Mesenchymal stem cell (in vitro differentiated cells and primary cell): ENCODE measurements at regions not wholly inside any gene's neighbourhood (a gene's known extent, or its start where the extent isn't known, plus 50 kb on each side); places are given as distances from the start of the nearest gene placed in this dataset.

Source experiments
- DNase-seq: peaks from one replicate; pipeline ENCODE4 v3.0.0-alpha.2; 2013
- H2AFZ ChIP-seq: one replicate; pipeline ENCODE4 v1.6.1; 2013; ENCODE audit warnings: low read depth, mild to moderate bottlenecking, control low read depth, inconsistent platforms, low read length, moderate library complexity
- H2AK5ac ChIP-seq: 2 replicates; pipeline ENCODE4 v1.6.1; 2013; ENCODE audit warnings: low read length, moderate library complexity, mild to moderate bottlenecking, inconsistent platforms; ENCODE audit not compliant: severe bottlenecking
- H2BK120ac ChIP-seq: one replicate; pipeline ENCODE4 v1.6.1; 2013; ENCODE audit warnings: low read depth, mild to moderate bottlenecking, inconsistent platforms, low read length, moderate library complexity
- H2BK12ac ChIP-seq, 2 experiments: one replicate each; pipeline ENCODE4 v1.6.1; 2013; ENCODE audit warnings: inconsistent platforms in 2 of 2, low read length in 2 of 2, mild to moderate bottlenecking in 2 of 2, moderate library complexity in 2 of 2, control low read depth in 1 of 2
- H2BK15ac ChIP-seq: one replicate; pipeline ENCODE4 v1.6.1; 2013; ENCODE audit warnings: mild to moderate bottlenecking, low read depth, inconsistent platforms; ENCODE audit not compliant: poor library complexity, severe bottlenecking
- H2BK5ac ChIP-seq: 2 replicates; pipeline ENCODE4 v1.6.1; 2013; ENCODE audit warnings: low read depth, mild to moderate bottlenecking, low read length, control low read depth, inconsistent platforms; ENCODE audit not compliant: poor library complexity, severe bottlenecking
- H3K14ac ChIP-seq, 2 experiments: one replicate each; pipeline ENCODE4 v1.6.1; 2013; ENCODE audit warnings: inconsistent platforms in 2 of 2, low read length in 2 of 2, control low read depth in 1 of 2, mild to moderate bottlenecking in 1 of 2, moderate library complexity in 1 of 2
- H3K18ac ChIP-seq, 2 experiments: one replicate each; pipeline ENCODE4 v1.6.1; 2013; ENCODE audit warnings: inconsistent platforms in 2 of 2, low read length in 2 of 2, control low read depth in 1 of 2, low read depth in 1 of 2, mild to moderate bottlenecking in 1 of 2
- H3K23ac ChIP-seq, 2 experiments: one replicate each; pipeline ENCODE4 v1.6.1; 2013; ENCODE audit warnings: inconsistent platforms in 2 of 2, low read length in 2 of 2, mild to moderate bottlenecking in 2 of 2, moderate library complexity in 2 of 2, control low read depth in 1 of 2
- H3K27ac ChIP-seq: 2 replicates; pipeline ENCODE4 v1.5.1; 2013; ENCODE audit warnings: mild to moderate bottlenecking, moderate library complexity, low read length, control low read depth, inconsistent platforms; ENCODE audit not compliant: poor library complexity, severe bottlenecking
- H3K27me3 ChIP-seq, 2 experiments: 2 replicates each; pipeline versions ENCODE4 v1.6.1 to v1.7.0; 2013; ENCODE audit warnings: low read length in 2 of 2, mild to moderate bottlenecking in 2 of 2, moderate library complexity in 2 of 2, control low read depth in 1 of 2, inconsistent platforms in 1 of 2; ENCODE audit not compliant: control insufficient read depth in 1 of 2, insufficient read depth in 1 of 2
- H3K36me3 ChIP-seq, 2 experiments: 2 replicates each; pipeline versions ENCODE4 v1.6.1 to v1.7.0; 2013; ENCODE audit warnings: low read length in 2 of 2, control low read depth in 1 of 2, inconsistent platforms in 1 of 2, low read depth in 1 of 2, mild to moderate bottlenecking in 1 of 2; ENCODE audit not compliant: insufficient read depth in 2 of 2, control insufficient read depth in 1 of 2
- H3K4ac ChIP-seq, 2 experiments: one replicate each; pipeline ENCODE4 v1.6.1; 2013; ENCODE audit warnings: inconsistent platforms in 2 of 2, low read length in 2 of 2, mild to moderate bottlenecking in 2 of 2, moderate library complexity in 2 of 2, control low read depth in 1 of 2, low read depth in 1 of 2
- H3K4me1 ChIP-seq: 2 replicates; pipeline ENCODE4 v1.6.1; 2013; ENCODE audit warnings: low read depth, low read length, control low read depth; ENCODE audit not compliant: control insufficient read depth, insufficient read depth
- H3K4me2 ChIP-seq: 2 replicates; pipeline ENCODE4 v1.6.1; 2013; ENCODE audit warnings: low read length, mild to moderate bottlenecking, inconsistent platforms; ENCODE audit not compliant: poor library complexity, severe bottlenecking
- H3K4me3 ChIP-seq, 2 experiments: 2 replicates each; pipeline versions ENCODE4 v1.5.1 to v1.7.0; 2013; ENCODE audit warnings: low read length in 2 of 2, mild to moderate bottlenecking in 2 of 2, control low read depth in 1 of 2, low read depth in 1 of 2; ENCODE audit not compliant: insufficient read depth in 1 of 2
- H3K79me1 ChIP-seq: replicated peaks from 2 replicates; pipeline ENCODE4 v1.6.1; 2013; ENCODE audit warnings: mild to moderate bottlenecking, control low read depth, low read length, inconsistent platforms; ENCODE audit not compliant: poor library complexity, severe bottlenecking
- H3K9ac ChIP-seq: 2 replicates; pipeline ENCODE4 v1.7.0; 2013; ENCODE audit warnings: mild to moderate bottlenecking, low read length, moderate library complexity
- H3K9me3 ChIP-seq: 2 replicates; pipeline ENCODE4 v1.7.0; 2013; ENCODE audit warnings: mild to moderate bottlenecking, low read length; ENCODE audit not compliant: control insufficient read depth
- H4K8ac ChIP-seq: one replicate; pipeline ENCODE4 v1.6.1; 2013; ENCODE audit warnings: inconsistent platforms, mild to moderate bottlenecking, low read length, moderate library complexity
- H4K91ac ChIP-seq: one replicate; pipeline ENCODE4 v1.6.1; 2013; ENCODE audit warnings: mild to moderate bottlenecking, low read length, inconsistent platforms
- WGBS: methylation state at CpG from one replicate; pipeline ENCODE4 v1.1.7; 2013; ENCODE audit warnings: mixed read lengths; 5-methylcytosine and 5-hydroxymethylcytosine counted together

DNA sequence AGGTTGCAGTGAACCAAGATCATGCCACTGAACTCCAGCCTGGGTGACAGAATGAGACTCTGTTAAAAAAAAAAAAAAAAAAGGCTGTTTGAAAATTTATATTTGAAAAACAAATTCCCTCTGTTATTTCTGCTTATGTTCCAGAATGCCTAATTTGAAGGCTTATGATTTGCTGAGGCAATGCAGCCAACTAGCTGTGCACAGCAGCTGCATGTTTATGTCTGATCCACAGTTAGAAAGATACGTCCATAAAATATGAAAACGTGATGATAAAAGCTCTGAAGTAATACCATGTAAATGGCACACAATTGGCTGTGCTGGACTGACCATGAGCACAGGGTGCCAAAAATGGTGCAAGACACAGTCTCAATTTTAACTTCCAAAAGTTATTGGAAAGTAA, 453.2 kb downstream of the TUSC1 start:
- Histone ChIP-seq H3K27ac (no peak overlapping the region), H3K36me3 (no peaks in the 10 kb centered on the region), H3K79me1 (no peaks in the 10 kb centered on the region), H3K4me3 (no peak overlapping the region), H2BK12ac (no peak overlapping the region), H4K8ac (no peak overlapping the region), H3K18ac (no peak overlapping the region), H2BK5ac (no peak overlapping the region), H3K23ac (no peak overlapping the region), H2BK15ac (no peak overlapping the region), H3K4me2 (no peak overlapping the region), H3K14ac (no peak overlapping the region), H3K9me3 (peaks cover 5% of the 10 kb centered on the region), H3K4me1 (no peaks in the 10 kb centered on the region), H3K9ac (no peak overlapping the region), H4K91ac (no peak overlapping the region), H3K4ac (no peak overlapping the region), H2AFZ (no peak overlapping the region), H2BK120ac (no peak overlapping the region), H2AK5ac (no peak overlapping the region), H3K27me3 (no peaks in the 10 kb centered on the region)
- 87% methylated on average over 2 of the region's 2 CpGs for WGBS
- DNase-seq: no peak

DNA sequence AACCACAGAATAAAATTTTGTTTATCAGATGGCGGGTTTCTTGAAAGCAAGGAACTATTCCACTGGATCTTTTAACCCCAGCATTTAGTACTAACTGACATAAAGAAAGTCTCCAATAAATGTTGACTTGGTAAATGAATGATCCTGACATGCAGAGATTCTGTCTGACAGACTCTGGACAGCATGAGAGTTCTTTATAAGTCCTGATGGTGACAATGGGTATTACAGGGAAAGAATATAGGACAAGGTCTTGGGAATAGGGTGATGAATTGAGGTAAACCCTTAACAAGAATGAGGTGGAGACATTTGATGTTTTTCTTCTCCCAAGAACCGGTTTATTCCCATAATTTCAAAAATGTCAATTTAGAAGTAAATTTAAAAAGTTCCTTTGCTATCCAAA, 453.9 kb downstream of the TUSC1 start:
- Histone ChIP-seq H2BK15ac (no peak overlapping the region), H3K36me3 (no peaks in the 10 kb centered on the region), H4K91ac (no peak overlapping the region), H2AFZ (no peak overlapping the region), H3K23ac (no peak overlapping the region), H2AK5ac (no peak overlapping the region), H3K18ac (no peak overlapping the region), H4K8ac (no peak overlapping the region), H3K9ac (no peak overlapping the region), H3K9me3 (peaks cover 5% of the 10 kb centered on the region), H3K4ac (no peak overlapping the region), H3K27ac (no peak overlapping the region), H3K4me3 (no peak overlapping the region), H2BK120ac (no peak overlapping the region), H2BK5ac (no peak overlapping the region), H3K14ac (no peak overlapping the region), H3K79me1 (no peaks in the 10 kb centered on the region), H3K27me3 (no peaks in the 10 kb centered on the region), H3K4me2 (no peak overlapping the region), H3K4me1 (no peaks in the 10 kb centered on the region), H2BK12ac (no peak overlapping the region)
- WGBS: no CpG with 5 or more reads among the region's 2 CpGs
- DNase-seq: no peak

DNA sequence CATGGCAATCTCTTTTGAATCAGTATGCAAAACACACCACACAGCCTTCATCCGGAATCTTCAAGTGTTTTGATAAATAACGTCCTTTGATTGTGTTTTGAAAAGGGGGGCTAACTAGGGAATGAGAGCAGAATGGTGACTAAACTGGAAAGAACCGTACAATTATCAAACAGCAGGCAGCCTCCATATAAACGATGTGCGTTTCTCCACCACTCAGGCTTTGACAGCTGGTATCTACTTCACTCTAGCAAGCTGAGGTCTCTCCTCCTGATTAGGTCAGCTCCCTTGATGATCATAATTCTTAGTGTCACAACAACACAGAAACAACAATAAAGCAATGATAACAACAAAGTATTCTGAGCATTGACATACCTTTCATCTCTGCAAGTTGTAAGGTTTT, 465.9 kb downstream of the TUSC1 start:
- no peak overlapping the region for H3K18ac ChIP-seq
- H4K8ac ChIP-seq: no peak overlapping the region
- H3K4me2 ChIP-seq: no peak overlapping the region

DNA sequence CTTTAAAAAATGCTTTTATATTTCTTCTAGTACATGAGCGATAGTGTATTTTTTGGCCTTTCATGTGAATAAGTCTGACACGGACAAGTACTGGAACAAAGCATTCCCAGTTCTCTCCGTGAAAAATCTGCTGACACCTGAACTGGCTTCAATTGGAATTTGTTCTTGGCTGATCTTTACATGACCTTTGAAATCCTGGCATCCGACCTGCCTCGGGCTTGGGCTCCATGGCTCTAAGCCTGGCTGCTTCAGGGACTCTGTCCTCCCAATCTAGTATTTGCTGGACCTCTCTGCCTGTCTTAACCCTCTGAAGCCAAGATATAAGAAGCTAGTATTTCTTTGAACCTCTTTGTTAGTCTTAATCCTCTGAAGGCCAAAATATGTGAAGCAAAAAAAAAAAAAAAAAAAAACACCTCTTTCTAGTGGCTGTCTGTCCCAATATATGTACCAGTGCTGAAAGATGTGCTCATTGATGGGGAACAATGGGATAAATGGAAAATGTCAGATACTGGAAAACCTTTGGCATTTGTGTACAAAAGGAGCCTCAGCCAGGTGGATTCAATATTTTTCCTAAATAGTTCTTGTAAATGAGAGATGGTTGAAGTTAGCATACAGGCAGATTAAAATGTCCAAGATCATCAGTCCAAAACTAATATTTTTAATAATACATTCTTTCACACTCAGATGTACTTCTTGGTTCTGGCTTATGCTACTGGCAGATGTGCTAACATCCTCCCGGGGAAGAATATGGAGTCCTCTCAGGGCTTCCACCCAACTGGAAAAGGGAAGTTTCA, 470.6 kb downstream of the TUSC1 start:
- no peak for DNase-seq

More for the DNA sequence above, 465.9 kb downstream of the TUSC1 start:
- H3K27me3 ChIP-seq: no peaks in the 10 kb centered on the region
- no peaks in the 10 kb centered on the region for H3K36me3 ChIP-seq
- H3K4me1 ChIP-seq: no peaks in the 10 kb centered on the region
- no peak overlapping the region for H4K91ac ChIP-seq
- H3K4me3 ChIP-seq: no peak overlapping the region
- no peaks in the 10 kb centered on the region for H3K79me1 ChIP-seq
- H3K23ac ChIP-seq: no peak overlapping the region
- H2AFZ ChIP-seq: no peak overlapping the region
- WGBS: 77% methylated on average over 3 of the region's 5 CpGs
- no peak overlapping the region for H2BK15ac ChIP-seq
- H3K14ac ChIP-seq: no peak overlapping the region
- H3K9ac ChIP-seq: no peak overlapping the region
- H2BK12ac ChIP-seq: no peak overlapping the region
- H2BK120ac ChIP-seq: no peak overlapping the region
- H3K27ac ChIP-seq: no peak overlapping the region
- H2AK5ac ChIP-seq: no peak overlapping the region
- no peak overlapping the region for H2BK5ac ChIP-seq
- no peak for DNase-seq
- H3K9me3 ChIP-seq: no peaks in the 10 kb centered on the region
- no peak overlapping the region for H3K4ac ChIP-seq

More for the DNA sequence above, 470.6 kb downstream of the TUSC1 start:
- Histone ChIP-seq H3K4ac (no peak overlapping the region), H3K79me1 (no peaks in the 10 kb centered on the region), H3K4me1 (no peaks in the 10 kb centered on the region), H2BK5ac (no peak overlapping the region), H3K4me3 (no peak overlapping the region), H3K14ac (no peak overlapping the region), H4K91ac (no peak overlapping the region), H4K8ac (no peak overlapping the region), H2BK15ac (no peak overlapping the region), H2BK120ac (no peak overlapping the region), H3K27ac (no peak overlapping the region), H3K18ac (no peak overlapping the region), H3K27me3 (no peaks in the 10 kb centered on the region), H3K23ac (no peak overlapping the region), H3K9ac (no peak overlapping the region), H3K36me3 (no peaks in the 10 kb centered on the region), H3K4me2 (no peak overlapping the region), H3K9me3 (no peaks in the 10 kb centered on the region), H2AK5ac (no peak overlapping the region), H2BK12ac (no peak overlapping the region), H2AFZ (no peak overlapping the region)
- WGBS: 84% methylated on average over 6 of the region's 6 CpGs
